ENCODE measurements at regions not wholly inside any gene's neighbourhood (a gene's known extent, or its start where the extent isn't known, plus 50 kb on each side); places are given as distances from the start of the nearest gene placed in this dataset.
A peak's percentile ranks its signal among the peaks of the same experiment; 100 is the strongest.

DNA sequence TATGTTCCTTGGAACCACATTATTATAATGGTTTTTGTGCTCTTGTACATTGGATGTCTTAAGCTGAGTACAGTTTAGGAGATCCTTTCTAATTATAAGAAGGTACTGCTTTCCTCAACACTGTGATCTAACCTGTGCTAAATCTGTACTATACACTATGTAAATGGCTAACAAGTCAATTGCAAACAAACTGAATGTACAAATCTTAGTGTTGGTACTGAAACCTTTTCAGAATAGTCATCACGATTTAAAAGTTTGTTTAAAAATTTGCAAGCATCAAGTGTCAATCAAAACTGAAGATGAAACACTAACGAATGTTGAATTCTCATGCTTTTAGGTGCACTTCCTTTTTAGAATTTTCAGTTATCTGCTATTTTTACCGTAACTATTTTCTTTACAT, 2090.4 kb upstream of the TENM3 start:
- no peak overlapping the region for H2BK120ac ChIP-seq (ENCODE audit: low read depth, low read length)
- no peak overlapping the region for H3K4me2 ChIP-seq (ENCODE audit: low read length, poor library complexity, severe bottlenecking)

DNA sequence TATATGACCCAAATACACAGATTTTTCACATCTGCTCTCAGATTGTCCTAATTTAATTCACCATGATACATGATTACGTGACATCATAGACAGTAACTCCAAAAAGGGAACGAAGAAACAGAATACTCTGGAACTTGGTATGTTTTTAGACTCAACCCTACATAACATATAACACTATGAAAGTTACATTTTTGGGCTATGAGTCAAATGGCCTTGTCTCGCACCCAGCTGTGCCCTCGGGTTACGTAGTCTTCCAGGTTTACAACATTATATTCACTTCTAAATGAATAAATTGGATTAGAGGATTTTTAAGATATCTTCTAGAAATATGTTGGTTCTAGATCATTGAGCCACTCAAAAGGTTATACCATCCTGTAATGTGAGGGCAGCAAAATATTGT, 2089.6 kb upstream of the TENM3 start:
- Histone ChIP-seq H2BK12ac (ENCODE audit: low read length in 2 of 2) (no peak overlapping the region), H3K79me1 (replicated peaks; ENCODE audit: low read length, poor library complexity, severe bottlenecking) (no peaks in the 10 kb centered on the region), H2BK5ac (ENCODE audit: low read depth, low read length, poor library complexity, severe bottlenecking) (no peak overlapping the region), H3K18ac (ENCODE audit: low read depth in 1 of 2, low read length in 2 of 2) (no peak overlapping the region), H3K4me2 (ENCODE audit: low read length, poor library complexity, severe bottlenecking) (no peak overlapping the region), H3K23ac (ENCODE audit: low read length in 2 of 2) (no peak overlapping the region), H2AFZ (ENCODE audit: low read depth, low read length) (no peak overlapping the region), H3K4ac (ENCODE audit: low read depth in 1 of 2, low read length in 2 of 2) (no peak overlapping the region), H3K9me3 (ENCODE audit: control insufficient read depth, low read length) (no peaks in the 10 kb centered on the region), H3K27me3 (ENCODE audit: control insufficient read depth in 1 of 2, insufficient read depth in 1 of 2, low read length in 2 of 2) (no peaks in the 10 kb centered on the region), H3K36me3 (ENCODE audit: control insufficient read depth in 1 of 2, insufficient read depth in 2 of 2, low read depth in 1 of 2, low read length in 2 of 2) (no peaks in the 10 kb centered on the region), H3K4me1 (ENCODE audit: control insufficient read depth, insufficient read depth, low read depth, low read length) (peaks cover 2% of the 10 kb centered on the region), H2BK120ac (ENCODE audit: low read depth, low read length) (no peak overlapping the region), H3K14ac (ENCODE audit: low read length in 2 of 2) (no peak overlapping the region), H3K9ac (ENCODE audit: low read length) (no peak overlapping the region), H2BK15ac (ENCODE audit: low read depth, poor library complexity, severe bottlenecking) (no peak overlapping the region), H3K4me3 (ENCODE audit: insufficient read depth in 1 of 2, low read depth in 1 of 2, low read length in 2 of 2) (no peak overlapping the region), H2AK5ac (ENCODE audit: low read length, severe bottlenecking) (no peak overlapping the region), H4K8ac (ENCODE audit: low read length) (no peak overlapping the region), H3K27ac (ENCODE audit: low read length, poor library complexity, severe bottlenecking) (peak overlapping the region; percentile 99), H4K91ac (ENCODE audit: low read length) (no peak overlapping the region)
- WGBS, result 72% methylated on average over 2 of the region's 5 CpGs
- peak; percentile 14 for DNase-seq

More for the DNA sequence above, 2090.4 kb upstream of the TENM3 start:
- H3K23ac ChIP-seq (ENCODE audit: low read length in 2 of 2), result no peak overlapping the region
- H3K4me3 ChIP-seq (ENCODE audit: insufficient read depth in 1 of 2, low read depth in 1 of 2, low read length in 2 of 2), result no peak overlapping the region
- H3K9ac ChIP-seq (ENCODE audit: low read length), result no peak overlapping the region
- H3K4ac ChIP-seq (ENCODE audit: low read depth in 1 of 2, low read length in 2 of 2), result no peak overlapping the region
- H2BK15ac ChIP-seq (ENCODE audit: low read depth, poor library complexity, severe bottlenecking), result no peak overlapping the region
- H4K91ac ChIP-seq (ENCODE audit: low read length), result no peak overlapping the region
- no peak overlapping the region for H3K18ac ChIP-seq (ENCODE audit: low read depth in 1 of 2, low read length in 2 of 2)
- H4K8ac ChIP-seq (ENCODE audit: low read length), result no peak overlapping the region
- no peak overlapping the region for H3K14ac ChIP-seq (ENCODE audit: low read length in 2 of 2)
- no peak overlapping the region for H2AK5ac ChIP-seq (ENCODE audit: low read length, severe bottlenecking)
- H3K4me1 ChIP-seq (ENCODE audit: control insufficient read depth, insufficient read depth, low read depth, low read length), result peaks cover 2% of the 10 kb centered on the region
- H2AFZ ChIP-seq (ENCODE audit: low read depth, low read length), result no peak overlapping the region
- DNase-seq, result no peak
- H3K27ac ChIP-seq (ENCODE audit: low read length, poor library complexity, severe bottlenecking), result peak overlapping the region; percentile 61
- no peaks in the 10 kb centered on the region for H3K79me1 ChIP-seq (replicated peaks; ENCODE audit: low read length, poor library complexity, severe bottlenecking)
- H3K27me3 ChIP-seq (ENCODE audit: control insufficient read depth in 1 of 2, insufficient read depth in 1 of 2, low read length in 2 of 2), result no peaks in the 10 kb centered on the region
- H2BK5ac ChIP-seq (ENCODE audit: low read depth, low read length, poor library complexity, severe bottlenecking), result no peak overlapping the region
- 100% methylated on average over 1 of the region's 3 CpGs for WGBS
- H3K9me3 ChIP-seq (ENCODE audit: control insufficient read depth, low read length), result no peaks in the 10 kb centered on the region
- H2BK12ac ChIP-seq (ENCODE audit: low read length in 2 of 2), result no peak overlapping the region
- no peaks in the 10 kb centered on the region for H3K36me3 ChIP-seq (ENCODE audit: control insufficient read depth in 1 of 2, insufficient read depth in 2 of 2, low read depth in 1 of 2, low read length in 2 of 2)

GRCh38 chr4:180156684-180157083, 2086.5 kb upstream of the TENM3 start:
- no peaks in the 10 kb centered on the region for H3K36me3 ChIP-seq (ENCODE audit: control insufficient read depth in 1 of 2, insufficient read depth in 2 of 2, low read depth in 1 of 2, low read length in 2 of 2)
- no peaks in the 10 kb centered on the region for H3K79me1 ChIP-seq (replicated peaks; ENCODE audit: low read length, poor library complexity, severe bottlenecking)
- H3K18ac ChIP-seq (ENCODE audit: low read depth in 1 of 2, low read length in 2 of 2), result no peak overlapping the region
- no peak overlapping the region for H3K9ac ChIP-seq (ENCODE audit: low read length)
- H3K23ac ChIP-seq (ENCODE audit: low read length in 2 of 2), result no peak overlapping the region
- no peak overlapping the region for H2AFZ ChIP-seq (ENCODE audit: low read depth, low read length)
- H3K27ac ChIP-seq (ENCODE audit: low read length, poor library complexity, severe bottlenecking), result no peak overlapping the region
- no peak overlapping the region for H2BK15ac ChIP-seq (ENCODE audit: low read depth, poor library complexity, severe bottlenecking)
- no peak overlapping the region for H2AK5ac ChIP-seq (ENCODE audit: low read length, severe bottlenecking)
- no peak overlapping the region for H3K14ac ChIP-seq (ENCODE audit: low read length in 2 of 2)
- no peaks in the 10 kb centered on the region for H3K27me3 ChIP-seq (ENCODE audit: control insufficient read depth in 1 of 2, insufficient read depth in 1 of 2, low read length in 2 of 2)
- H3K4me2 ChIP-seq (ENCODE audit: low read length, poor library complexity, severe bottlenecking), result no peak overlapping the region
- no peak overlapping the region for H2BK120ac ChIP-seq (ENCODE audit: low read depth, low read length)
- H3K4me3 ChIP-seq (ENCODE audit: insufficient read depth in 1 of 2, low read depth in 1 of 2, low read length in 2 of 2), result no peak overlapping the region
- DNase-seq, result no peak
- no peak overlapping the region for H4K91ac ChIP-seq (ENCODE audit: low read length)
- peaks cover 2% of the 10 kb centered on the region for H3K4me1 ChIP-seq (ENCODE audit: control insufficient read depth, insufficient read depth, low read depth, low read length)
- peak overlapping the region; percentile 57 for H2BK5ac ChIP-seq (ENCODE audit: low read depth, low read length, poor library complexity, severe bottlenecking)
- H3K9me3 ChIP-seq (ENCODE audit: control insufficient read depth, low read length), result no peaks in the 10 kb centered on the region
- no peak overlapping the region for H3K4ac ChIP-seq (ENCODE audit: low read depth in 1 of 2, low read length in 2 of 2)
- H4K8ac ChIP-seq (ENCODE audit: low read length), result no peak overlapping the region
- no CpG with 5 or more reads among the region's 1 CpG for WGBS
- H2BK12ac ChIP-seq (ENCODE audit: low read length in 2 of 2), result no peak overlapping the region

DNA sequence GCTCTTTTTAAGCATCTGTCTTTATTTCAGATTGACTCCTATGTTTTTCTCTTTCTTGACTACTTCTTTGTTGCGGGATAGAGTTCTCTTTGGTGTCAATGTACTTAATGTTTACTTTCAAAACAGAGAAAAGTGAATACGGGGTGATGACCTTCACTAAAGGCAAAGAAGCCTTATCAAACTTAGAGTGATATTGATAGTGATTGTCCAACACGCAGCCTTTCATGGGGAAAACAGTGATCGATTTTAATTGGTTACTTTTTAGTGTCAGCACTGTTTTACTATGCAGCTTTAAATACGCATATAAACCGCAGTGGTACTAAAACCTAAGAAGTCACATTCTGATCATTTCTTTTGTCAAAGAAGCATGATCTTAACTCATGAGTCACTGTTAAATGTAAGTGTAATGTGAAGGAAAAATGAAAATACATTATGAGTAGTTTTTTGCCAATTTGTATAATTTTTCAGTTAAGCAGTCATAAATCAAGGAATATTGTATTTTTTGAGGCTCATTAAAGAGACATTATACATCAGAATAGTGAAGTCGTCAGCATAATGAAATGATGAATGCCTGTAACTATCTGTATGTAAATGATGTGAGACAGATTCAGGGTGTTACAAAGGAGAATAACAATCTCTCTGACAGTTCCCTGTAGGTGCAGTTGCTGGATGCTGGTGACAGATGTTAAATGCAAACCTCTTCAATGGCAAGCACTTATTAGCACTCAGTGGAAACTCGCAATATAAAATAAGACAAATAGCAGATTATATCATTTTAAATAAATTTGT, 2082.8 kb upstream of the TENM3 start:
- peak overlapping the region; percentile 96 for H3K27ac ChIP-seq (ENCODE audit: low read length, poor library complexity, severe bottlenecking)

More for the DNA sequence above, 2082.8 kb upstream of the TENM3 start:
- H3K4me1 ChIP-seq (ENCODE audit: control insufficient read depth, insufficient read depth, low read depth, low read length), result peaks cover 1% of the 10 kb centered on the region
- no peak for DNase-seq
- H3K14ac ChIP-seq (ENCODE audit: low read length in 2 of 2), result no peak overlapping the region
- no peak overlapping the region for H3K4me3 ChIP-seq (ENCODE audit: insufficient read depth in 1 of 2, low read depth in 1 of 2, low read length in 2 of 2)
- H2BK5ac ChIP-seq (ENCODE audit: low read depth, low read length, poor library complexity, severe bottlenecking), result peak overlapping the region; percentile 79
- no peaks in the 10 kb centered on the region for H3K36me3 ChIP-seq (ENCODE audit: control insufficient read depth in 1 of 2, insufficient read depth in 2 of 2, low read depth in 1 of 2, low read length in 2 of 2)
- no peak overlapping the region for H3K23ac ChIP-seq (ENCODE audit: low read length in 2 of 2)
- no peak overlapping the region for H4K8ac ChIP-seq (ENCODE audit: low read length)
- no peak overlapping the region for H2BK120ac ChIP-seq (ENCODE audit: low read depth, low read length)
- H3K9ac ChIP-seq (ENCODE audit: low read length), result no peak overlapping the region
- 87% methylated on average over 7 of the region's 8 CpGs for WGBS
- no peaks in the 10 kb centered on the region for H3K79me1 ChIP-seq (replicated peaks; ENCODE audit: low read length, poor library complexity, severe bottlenecking)
- no peaks in the 10 kb centered on the region for H3K9me3 ChIP-seq (ENCODE audit: control insufficient read depth, low read length)
- no peak overlapping the region for H2BK15ac ChIP-seq (ENCODE audit: low read depth, poor library complexity, severe bottlenecking)
- no peak overlapping the region for H3K4ac ChIP-seq (ENCODE audit: low read depth in 1 of 2, low read length in 2 of 2)
- H2BK12ac ChIP-seq (ENCODE audit: low read length in 2 of 2), result no peak overlapping the region
- no peak overlapping the region for H2AFZ ChIP-seq (ENCODE audit: low read depth, low read length)
- H3K4me2 ChIP-seq (ENCODE audit: low read length, poor library complexity, severe bottlenecking), result no peak overlapping the region
- H3K27me3 ChIP-seq (ENCODE audit: control insufficient read depth in 1 of 2, insufficient read depth in 1 of 2, low read length in 2 of 2), result no peaks in the 10 kb centered on the region
- no peak overlapping the region for H4K91ac ChIP-seq (ENCODE audit: low read length)
- no peak overlapping the region for H3K18ac ChIP-seq (ENCODE audit: low read depth in 1 of 2, low read length in 2 of 2)
- peak overlapping the region; percentile 93 for H2AK5ac ChIP-seq (ENCODE audit: low read length, severe bottlenecking)

All from mesenchymal stem cell (in vitro differentiated cells and primary cell).